Stimulated activated CD8-positive, alpha-beta memory T cell treated with anti-CD3 and anti-CD28 coated beads, Interleukin-12 subunit alpha, Interleukin-12 subunit beta, amount 100 ng/mL, for 4 hours (primary cell): ENCODE measurements at regions not wholly inside any gene's neighbourhood (a gene's known extent, or its start where the extent isn't known, plus 50 kb on each side); places are given as distances from the start of the nearest gene placed in this dataset.
"Not testable (repeated sequence)": the region's sequence is repeated elsewhere in the genome, so short reads cannot be mapped to it uniquely, and the experiment has no call there.

Experiments
- DNase-seq: peaks from one replicate; pipeline ENCODE4 v3.0.0-alpha.2; 2020; ENCODE audit warnings: low read depth

DNA sequence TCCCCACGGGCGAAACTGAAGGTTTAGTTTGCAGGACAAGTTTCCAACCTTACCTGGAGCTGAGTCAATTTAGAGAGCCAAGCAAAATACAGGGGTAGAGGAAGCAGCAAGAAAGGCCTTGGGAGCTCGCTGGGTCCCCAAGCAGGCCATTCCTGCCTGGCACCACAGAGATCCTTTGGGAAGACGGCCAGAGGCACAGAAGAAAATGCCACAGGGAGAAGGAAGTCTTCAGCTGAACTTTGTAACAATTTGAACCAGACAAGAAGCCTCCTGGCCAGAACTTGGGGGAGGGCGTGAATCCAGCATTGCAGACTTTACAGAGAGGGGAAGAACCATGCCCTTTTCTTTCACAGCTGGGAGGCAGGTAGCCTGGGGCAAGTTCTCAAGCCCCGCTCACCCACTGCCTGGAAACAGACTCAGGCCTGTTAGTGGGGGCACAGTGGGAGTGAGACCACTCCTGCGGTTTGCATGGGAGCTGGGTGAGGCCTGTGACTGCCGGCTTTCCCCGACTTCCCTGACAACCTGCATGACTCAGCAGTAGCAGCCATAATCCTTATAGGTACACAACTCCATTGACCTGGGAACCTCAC, 259.4 kb downstream of the SETD4 start:
- not testable (repeated sequence) for DNase-seq

- no peak for DNase-seq
Measured at GRCh38 chr21:35796844-35797243, 263.5 kb downstream of the SETD4 start.

- DNase-seq = not testable (repeated sequence)
Measured at GRCh38 chr21:35794527-35794926, 265.8 kb downstream of the SETD4 start.

DNA sequence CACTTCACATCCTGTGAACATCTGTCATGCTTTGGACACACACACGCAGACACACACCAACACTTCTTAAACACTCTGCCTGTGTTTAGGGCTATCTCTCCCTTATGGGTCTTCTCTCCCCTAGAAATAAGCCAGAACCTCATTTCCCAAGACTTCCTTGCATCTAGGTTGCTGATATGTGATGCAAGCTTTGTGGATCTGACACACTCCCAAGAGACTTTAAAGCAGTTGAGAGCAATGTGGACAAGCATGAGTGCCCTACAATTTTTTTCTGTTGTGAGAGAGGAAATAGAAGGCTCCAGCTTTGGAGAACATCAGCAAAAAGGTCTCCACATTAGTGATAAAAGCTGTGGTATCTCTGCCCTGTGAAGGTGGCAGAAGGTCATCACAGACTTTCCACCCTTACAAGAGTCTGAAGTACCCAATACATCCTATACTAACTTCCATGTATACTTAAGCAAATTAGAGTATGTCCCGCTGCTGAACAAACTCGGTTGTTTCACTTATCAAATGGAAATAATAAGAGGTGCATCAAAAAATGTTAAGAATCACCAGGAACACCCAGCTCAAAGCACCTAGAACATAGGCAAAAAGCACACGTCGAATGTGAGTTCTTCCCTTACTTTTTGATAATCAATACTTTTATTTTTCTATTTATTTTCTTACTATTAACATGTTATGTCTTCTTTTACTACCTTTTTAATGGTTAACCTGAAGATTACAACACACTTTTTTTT, 267.6 kb downstream of the SETD4 start:
- DNase-seq = no peak

DNA sequence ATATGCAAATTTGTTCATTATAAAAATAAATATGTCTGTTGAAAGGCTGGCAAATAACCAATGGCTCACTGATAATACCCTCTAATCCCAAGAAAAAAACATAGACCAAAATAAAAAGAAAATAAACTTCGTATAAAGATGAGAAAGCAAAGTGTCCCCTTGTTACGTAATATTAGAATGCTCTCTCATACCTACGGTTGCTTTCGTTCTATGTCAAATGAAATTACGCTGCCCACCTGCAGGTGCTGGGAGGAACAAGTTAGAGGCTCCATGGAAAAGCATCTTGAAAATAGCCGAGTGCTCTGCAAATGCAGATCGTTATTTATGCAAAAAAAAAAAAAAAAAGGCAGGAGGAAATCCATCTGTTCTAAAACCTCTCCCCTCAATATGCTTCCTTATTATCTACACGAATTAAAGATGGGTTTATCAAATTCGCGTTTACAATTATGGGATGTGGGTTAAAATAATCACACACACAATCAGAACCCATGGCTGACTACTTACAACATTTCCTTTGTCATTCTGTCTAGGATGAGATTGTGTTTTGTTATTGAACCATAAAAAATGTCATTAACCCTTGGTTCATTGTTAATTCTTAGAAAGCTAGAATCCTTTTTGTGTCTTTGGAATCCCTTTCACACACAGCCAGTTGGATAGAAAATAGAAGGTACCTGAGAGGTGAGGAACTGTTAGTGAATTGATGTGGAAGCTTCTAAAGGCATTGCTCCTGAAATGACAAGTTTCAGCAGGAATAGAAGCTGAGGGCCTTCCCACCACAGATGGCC, 268.6 kb downstream of the SETD4 start:
- DNase-seq = no peak

DNA sequence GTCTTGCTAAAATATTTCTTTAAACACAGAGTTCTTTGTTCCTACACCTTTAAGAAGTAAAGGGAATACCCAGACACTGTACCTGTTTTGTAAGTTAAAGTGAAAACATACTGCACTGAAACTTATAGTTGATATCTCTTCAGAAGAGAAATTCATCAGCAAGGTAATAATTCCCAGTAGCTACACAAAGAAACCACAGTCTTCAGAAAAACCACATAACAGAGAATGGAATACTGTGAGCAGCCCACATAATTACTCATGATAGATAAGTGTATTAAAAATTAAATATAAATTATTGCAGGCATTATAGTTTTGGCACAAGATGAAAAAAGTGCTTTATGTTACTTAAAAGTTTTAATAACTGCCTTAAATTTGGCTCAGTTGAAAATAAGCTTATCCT, 276.6 kb downstream of the SETD4 start:
- DNase-seq = no peak

- no peak for DNase-seq
Measured at GRCh38 chr21:35782667-35783066, 277.7 kb downstream of the SETD4 start.

DNA sequence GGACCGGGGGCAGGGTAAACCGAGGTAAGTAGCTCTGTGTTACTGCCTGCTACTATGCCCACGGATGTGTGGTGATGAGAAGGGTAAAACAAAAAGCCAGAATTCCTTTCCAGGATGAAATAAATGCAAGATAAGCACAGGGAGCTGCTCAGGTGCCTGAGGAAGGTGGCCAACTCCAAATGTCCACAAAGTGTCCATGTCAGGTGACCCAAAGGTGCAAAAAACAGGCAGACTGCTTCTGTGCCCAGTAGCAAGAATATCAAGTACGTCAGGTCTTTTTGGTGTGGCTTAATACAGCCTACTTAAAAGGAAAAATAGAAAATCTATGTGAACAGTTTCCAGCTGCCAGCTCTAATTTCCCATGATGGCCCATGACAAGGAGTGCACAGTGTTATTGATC, 279.3 kb downstream of the SETD4 start:
- DNase-seq = no peak

- no peak for DNase-seq
Measured at GRCh38 chr21:35779690-35780570, 280.4 kb downstream of the SETD4 start.

DNA sequence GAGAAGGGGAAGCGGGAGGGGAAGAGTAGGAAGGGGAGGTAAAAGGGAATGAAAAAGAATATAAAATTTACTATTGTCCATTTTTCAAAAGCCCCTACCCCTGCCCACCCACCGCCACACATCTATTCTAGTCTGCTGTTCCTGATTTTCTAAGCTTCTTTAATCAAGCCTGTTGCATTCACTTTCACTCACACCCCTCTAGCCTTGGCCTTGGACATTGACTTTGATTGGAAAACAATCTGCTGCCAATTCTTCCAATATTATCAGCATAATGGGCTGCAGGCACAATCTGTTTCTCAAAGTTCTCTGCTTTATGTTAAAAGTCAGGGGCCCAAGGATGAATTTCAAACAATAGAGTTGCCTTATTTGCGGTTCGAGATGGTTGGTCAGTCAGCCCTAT, 281.2 kb downstream of the SETD4 start:
- no peak for DNase-seq

GRCh38 chr21:35777081-35777480, 283.2 kb downstream of the SETD4 start:
- no peak for DNase-seq

DNA sequence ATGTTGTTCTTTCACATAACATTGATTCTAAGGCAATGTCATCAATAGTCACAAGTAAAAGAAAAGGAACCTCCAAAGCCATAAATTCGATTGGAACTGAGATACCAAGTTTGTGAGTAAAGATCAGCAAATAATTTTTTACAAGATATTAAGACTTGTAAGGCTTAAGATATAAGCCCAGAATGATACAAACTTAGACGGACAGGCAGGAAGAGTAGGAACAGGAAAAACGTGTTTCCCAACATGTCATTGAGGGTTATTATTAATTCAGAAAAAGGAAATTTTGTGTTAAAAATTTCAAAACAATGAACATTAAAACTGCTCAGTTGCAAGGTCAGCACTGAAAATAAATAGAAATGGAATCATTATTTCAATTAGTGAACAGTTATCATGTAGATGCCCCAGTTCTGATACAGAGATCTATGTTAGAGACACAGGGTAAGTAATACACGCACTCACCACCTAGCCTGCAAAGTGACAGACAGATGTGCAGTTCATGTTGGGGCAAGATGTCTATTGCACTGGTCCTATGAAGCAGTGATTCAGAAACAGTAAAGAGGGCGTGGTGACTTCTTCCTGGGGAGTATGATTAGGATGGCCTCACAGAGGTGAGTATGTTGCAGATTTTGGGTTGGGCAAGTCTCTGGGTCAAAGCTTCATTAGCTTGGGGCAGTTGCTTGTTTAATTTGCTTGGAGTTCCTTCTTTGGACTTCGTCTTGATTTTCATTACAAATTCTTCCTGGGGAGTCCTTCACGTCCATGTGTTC, 284.4 kb downstream of the SETD4 start:
- DNase-seq = no peak

DNA sequence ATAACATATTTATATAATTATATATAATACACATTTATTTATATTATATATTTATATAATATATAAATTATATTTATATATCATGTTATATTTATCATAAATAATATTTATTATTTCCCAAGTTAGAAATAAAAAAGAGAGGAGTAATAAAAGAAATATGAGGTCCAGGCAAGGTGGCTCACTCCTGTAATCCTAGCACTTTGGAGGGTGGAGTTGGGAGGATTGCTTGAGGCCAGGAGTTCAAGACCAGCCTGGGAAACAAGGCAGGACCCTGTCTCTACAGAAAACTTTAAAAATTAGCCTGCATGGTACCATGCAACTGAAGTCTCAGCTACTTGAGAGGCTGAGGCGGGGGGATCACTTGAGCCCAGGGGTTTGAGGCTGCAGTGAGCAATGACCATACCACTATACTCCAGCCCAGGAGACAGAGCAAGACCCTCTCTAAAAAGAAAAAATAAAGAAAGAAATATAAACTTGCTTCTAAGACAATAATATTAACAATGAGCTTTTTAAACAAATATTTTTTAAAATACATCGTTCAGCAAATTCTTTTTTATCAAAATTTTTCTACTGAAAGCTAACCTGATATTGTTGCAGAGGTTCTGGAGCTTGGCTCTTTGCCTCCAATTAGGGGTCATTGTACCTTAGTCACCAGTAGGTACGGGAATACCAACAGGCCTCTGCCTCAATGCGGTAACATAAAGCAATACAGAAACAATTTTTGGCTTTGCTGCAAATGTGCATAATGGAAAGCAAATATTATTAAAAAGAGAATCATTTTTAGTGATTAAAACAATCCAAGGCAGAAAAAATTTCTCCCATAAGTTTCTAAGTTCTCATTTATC, 290.0 kb downstream of the SETD4 start:
- DNase-seq = no peak

DNA sequence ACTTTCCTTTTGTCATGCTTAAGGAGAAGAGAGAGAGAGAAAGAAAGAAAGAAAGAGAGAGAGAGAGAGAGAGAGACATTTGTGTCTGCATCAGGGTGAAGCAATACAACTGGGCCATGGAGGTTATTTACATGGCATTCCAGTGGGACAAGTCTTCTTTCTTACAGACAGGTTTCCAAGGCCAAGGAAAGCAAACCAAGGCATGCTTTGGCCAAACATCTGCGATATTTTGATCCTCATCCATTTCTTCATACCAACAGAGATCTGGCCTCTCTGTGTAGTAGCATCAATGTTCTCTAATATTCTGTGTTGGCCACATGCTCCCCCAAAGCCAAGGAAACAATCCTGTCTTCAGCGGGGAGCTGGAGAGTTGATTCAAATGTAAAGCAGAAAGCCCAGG, 292.1 kb downstream of the SETD4 start:
- DNase-seq = no peak

GRCh38 chr21:35764586-35764985, 295.7 kb downstream of the SETD4 start:
- no peak for DNase-seq

- no peak for DNase-seq
Measured at GRCh38 chr21:35764077-35764476, 296.2 kb downstream of the SETD4 start.

- DNase-seq = no peak
Measured at GRCh38 chr21:35754583-35754982, 305.7 kb downstream of the SETD4 start.

DNA sequence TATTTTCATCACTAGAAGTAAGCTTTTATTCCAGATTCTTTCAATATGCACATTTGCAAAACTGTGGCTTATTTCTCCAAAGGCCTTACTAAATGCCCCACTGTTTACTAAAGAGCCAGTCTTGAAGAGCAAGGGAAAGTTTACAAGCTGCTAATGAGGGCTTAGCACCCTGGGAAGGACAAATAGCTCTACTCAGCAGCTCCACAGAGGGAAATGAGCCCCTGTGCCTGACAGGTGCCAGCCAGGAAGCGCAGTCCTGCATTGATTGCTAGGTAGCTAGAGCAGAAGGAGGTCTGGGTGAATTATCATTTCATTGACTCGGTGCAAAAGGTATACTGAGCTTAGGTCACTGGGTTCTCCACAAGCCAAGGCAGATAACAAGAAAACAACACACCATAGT, 307.0 kb downstream of the SETD4 start:
- DNase-seq = no peak

DNA sequence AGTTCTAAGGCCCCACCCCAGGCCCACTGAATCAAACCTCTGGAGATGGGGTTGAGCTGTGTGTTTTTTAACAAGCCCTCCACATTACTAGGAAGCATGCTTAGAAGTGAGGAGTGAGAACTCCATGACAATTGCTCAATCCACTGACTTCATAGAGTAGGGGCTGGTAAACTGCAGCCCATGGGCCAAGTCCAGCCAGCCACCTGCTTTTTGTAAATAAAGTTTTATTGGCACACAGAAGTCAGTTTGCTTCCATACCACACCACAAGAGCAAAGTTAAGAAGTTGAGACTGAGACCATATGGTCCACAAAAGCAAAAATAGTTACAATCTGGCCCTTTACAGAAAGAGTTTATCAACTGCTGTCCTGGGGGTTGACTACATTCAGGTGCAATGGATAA, 309.2 kb downstream of the SETD4 start:
- DNase-seq = no peak

DNA sequence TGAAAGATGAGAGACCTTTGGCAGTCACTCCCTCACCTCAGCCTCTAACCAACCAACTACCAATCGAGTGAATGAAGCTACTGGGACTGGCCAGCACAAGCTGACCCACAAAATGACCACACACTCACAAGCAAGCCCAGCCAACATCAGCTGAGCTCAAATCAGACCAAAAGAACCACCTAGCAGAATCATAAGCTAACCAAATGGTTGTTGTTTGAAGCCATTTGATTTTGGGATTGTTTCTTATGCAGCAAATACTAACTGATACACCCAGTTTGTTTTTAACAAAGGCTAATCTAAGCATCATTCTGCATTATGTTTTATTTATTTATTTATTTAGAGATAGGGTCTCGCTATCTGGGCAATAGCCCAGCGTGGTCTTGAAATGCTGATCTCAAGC, 310.4 kb downstream of the SETD4 start:
- DNase-seq = no peak
